Calu3 (cell line): ENCODE measurements at regions not wholly inside any gene's neighbourhood (a gene's known extent, or its start where the extent isn't known, plus 50 kb on each side); places are given as distances from the start of the nearest gene placed in this dataset.

ENCODE experiments used
- BruUV-seq: library from RNA; stranded (reverse); fragments of 400-500 nt; replicated peaks from 2 replicates; lab custom pipeline; 2021; lab: Mats Ljungman, UMichigan
- CTCF ChIA-PET: fragments of 300-600 bp; sonication (Branson Sonifier 250); formaldehyde crosslinking; loops from one replicate; lab custom pipeline; 2022; ENCODE audit warnings: antibody characterized with exemption; lab: Charles Lee
- DNase-seq: peaks from one replicate; pipeline ENCODE4 v3.0.0; 2022
- H3K27ac Mint-ChIP-seq: one replicate; pipeline ENCODE4 v1.8.0; 2022; ENCODE audit warnings: mixed read lengths; ENCODE audit not compliant: unreplicated experiment
- H3K27me3 Mint-ChIP-seq: one replicate; pipeline ENCODE4 v1.8.0; 2022; ENCODE audit warnings: mixed read lengths; ENCODE audit not compliant: unreplicated experiment
- H3K36me3 Mint-ChIP-seq: one replicate; pipeline ENCODE4 v1.8.0; 2022; ENCODE audit warnings: mild to moderate bottlenecking, moderate library complexity, mixed read lengths; ENCODE audit not compliant: insufficient read depth, unreplicated experiment
- H3K4me1 Mint-ChIP-seq: one replicate; pipeline ENCODE4 v1.8.0; 2022; ENCODE audit warnings: mild to moderate bottlenecking, low read depth, mixed read lengths; ENCODE audit not compliant: unreplicated experiment
- H3K4me3 Mint-ChIP-seq: one replicate; pipeline ENCODE4 v1.8.0; 2022; ENCODE audit warnings: mild to moderate bottlenecking, low read depth, moderate library complexity, mixed read lengths; ENCODE audit not compliant: unreplicated experiment
- H3K9me3 Mint-ChIP-seq: one replicate; pipeline ENCODE4 v1.8.0; 2022; ENCODE audit warnings: low read depth, mixed read lengths; ENCODE audit not compliant: unreplicated experiment
- intact Hi-C: fragments of 100-400 bp; cut with micrococcal nuclease; formaldehyde crosslinking; loops from one replicate; pipeline ENCODE4 v1.10.0; 2022; ENCODE audit not compliant: unreplicated experiment
- TF ChIP-seq, protein P1 (sequence below): fragments of 200-600 bp; IDR thresholded peaks from one replicate; pipeline ENCODE4 v1.8.0; 2022; ENCODE audit warnings: antibody characterized with exemption; ENCODE audit not compliant: unreplicated experiment

DNA sequence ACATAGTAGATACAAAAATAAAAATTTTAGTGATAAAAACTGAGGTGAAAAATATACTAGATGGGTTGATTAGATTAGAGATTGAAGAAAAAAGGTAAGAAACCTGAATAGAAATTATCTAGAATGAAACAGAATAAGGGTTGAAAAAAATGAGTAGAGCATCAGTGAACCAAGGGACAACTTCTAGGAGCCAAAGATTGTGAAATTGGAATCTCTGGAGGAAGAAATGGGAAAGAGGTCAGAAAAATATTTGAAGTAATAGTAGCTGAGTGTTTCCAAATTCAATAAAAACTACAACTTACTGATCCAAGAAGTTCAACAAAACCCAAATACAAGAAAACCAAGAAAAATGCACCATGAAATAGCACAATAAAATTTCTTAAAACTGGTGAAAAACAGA is 116.6 kb upstream of the STARD4 start:
- TF ChIP-seq, protein P1, sequence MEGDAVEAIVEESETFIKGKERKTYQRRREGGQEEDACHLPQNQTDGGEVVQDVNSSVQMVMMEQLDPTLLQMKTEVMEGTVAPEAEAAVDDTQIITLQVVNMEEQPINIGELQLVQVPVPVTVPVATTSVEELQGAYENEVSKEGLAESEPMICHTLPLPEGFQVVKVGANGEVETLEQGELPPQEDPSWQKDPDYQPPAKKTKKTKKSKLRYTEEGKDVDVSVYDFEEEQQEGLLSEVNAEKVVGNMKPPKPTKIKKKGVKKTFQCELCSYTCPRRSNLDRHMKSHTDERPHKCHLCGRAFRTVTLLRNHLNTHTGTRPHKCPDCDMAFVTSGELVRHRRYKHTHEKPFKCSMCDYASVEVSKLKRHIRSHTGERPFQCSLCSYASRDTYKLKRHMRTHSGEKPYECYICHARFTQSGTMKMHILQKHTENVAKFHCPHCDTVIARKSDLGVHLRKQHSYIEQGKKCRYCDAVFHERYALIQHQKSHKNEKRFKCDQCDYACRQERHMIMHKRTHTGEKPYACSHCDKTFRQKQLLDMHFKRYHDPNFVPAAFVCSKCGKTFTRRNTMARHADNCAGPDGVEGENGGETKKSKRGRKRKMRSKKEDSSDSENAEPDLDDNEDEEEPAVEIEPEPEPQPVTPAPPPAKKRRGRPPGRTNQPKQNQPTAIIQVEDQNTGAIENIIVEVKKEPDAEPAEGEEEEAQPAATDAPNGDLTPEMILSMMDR: no peak
- H3K4me3 Mint-ChIP-seq: no peak overlapping the region
- BruUV-seq: no TSS peak
- no peaks in the 10 kb centered on the region for H3K36me3 Mint-ChIP-seq
- H3K27me3 Mint-ChIP-seq: no peaks in the 10 kb centered on the region
- intact Hi-C loops: no loop called here
- CTCF ChIA-PET: no interaction called here
- peaks cover 5% of the 10 kb centered on the region for H3K9me3 Mint-ChIP-seq
- H3K27ac Mint-ChIP-seq: no peak overlapping the region
- DNase-seq: no peak
- H3K4me1 Mint-ChIP-seq: no peaks in the 10 kb centered on the region

DNA sequence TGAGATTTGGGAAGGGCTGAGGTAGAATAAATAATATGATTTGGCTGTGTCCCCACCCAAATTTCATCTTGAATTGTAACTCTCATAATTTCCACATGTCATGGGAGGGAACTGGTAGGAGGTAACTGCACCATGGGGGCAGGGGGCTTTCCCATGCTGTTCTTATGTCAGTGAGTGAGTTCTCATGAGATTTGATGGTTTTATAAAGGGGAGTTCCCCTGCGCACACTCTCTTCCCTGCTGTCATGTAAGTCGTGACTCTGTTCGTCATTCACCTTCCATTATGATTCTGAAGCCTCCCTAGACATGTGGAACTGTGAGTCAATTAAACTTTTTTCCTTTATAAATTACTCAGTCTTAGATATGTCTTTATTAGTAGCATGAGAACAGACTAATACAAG is 115.5 kb upstream of the STARD4 start:
- intact Hi-C loops: no loop called here
- H3K27ac Mint-ChIP-seq: no peak overlapping the region
- DNase-seq: no peak
- H3K4me1 Mint-ChIP-seq: no peaks in the 10 kb centered on the region
- no peaks in the 10 kb centered on the region for H3K36me3 Mint-ChIP-seq
- peaks cover 5% of the 10 kb centered on the region for H3K9me3 Mint-ChIP-seq
- no peak overlapping the region for H3K4me3 Mint-ChIP-seq
- TF ChIP-seq, protein P1: no peak
- H3K27me3 Mint-ChIP-seq: no peaks in the 10 kb centered on the region
- CTCF ChIA-PET: no interaction called here
- no TSS peak for BruUV-seq

DNA sequence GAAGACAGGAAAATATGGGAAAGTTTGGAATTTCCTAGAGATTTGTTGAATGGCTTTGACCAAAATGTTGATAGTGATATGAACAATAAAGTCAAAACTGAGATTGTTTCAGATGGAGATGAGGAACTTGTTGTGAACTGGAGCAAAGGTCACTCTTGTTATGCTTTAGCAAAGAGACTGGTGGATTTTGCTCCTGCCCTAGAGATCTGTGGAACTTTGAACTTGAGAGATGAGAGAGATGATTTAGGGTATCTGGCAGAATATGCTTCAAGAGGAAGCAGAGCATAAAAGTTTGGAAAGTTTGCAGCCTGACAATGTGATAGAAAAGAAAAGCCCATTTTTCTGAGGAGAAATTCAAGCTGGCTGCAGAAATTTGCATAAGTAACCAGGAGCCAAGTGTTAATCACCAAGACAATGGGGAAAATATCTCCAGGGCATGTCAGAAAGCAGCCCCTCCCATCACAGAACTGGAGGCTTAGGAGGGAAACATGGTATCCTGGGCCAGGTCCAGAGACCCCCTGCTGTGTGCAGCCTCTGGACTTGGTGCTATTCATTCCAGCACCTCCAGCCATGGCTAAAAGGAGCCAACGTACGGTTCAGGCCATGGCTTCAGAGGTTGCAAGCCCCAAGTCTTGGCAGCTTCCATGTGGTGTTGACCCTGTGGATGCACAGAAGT is 114.3 kb upstream of the STARD4 start:
- no peak overlapping the region for H3K4me3 Mint-ChIP-seq
- no TSS peak for BruUV-seq
- CTCF ChIA-PET: no interaction called here

DNA sequence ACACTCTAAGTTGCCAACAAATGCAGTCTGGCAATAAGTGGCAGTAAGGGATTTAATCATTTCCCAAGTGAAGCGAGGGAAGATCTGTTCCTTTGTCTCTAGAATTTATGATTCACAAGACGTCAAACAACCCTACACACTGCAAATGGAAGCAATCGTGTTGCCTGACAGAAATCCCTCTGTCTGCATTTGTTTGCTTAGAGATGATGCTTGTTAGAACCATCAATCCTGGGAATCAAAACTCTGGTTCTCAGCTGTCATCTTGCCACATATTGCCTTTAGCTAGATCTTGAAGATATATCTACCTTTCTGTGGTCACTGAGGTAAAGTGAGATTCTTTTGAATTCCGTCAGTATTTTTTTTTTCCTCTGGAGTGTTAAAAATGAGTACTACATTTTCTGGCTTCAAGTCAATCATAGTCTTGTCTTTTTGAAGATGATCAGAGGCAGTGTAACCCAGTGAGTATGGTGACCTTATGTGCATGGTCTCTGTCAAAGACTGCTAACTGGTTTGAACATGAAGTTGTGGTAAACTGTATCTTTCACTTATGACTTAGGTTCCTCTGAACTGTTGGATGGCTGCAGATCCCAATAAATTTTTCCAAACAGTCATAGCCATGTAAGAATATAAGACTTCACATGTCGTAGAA is 106.4 kb upstream of the STARD4 start:
- DNase-seq: no peak
- no TSS peak for BruUV-seq
- TF ChIP-seq, protein P1: no peak
- Mint-ChIP-seq H3K36me3 (no peaks in the 10 kb centered on the region), H3K4me3 (no peak overlapping the region), H3K9me3 (peaks cover 2% of the 10 kb centered on the region), H3K4me1 (no peaks in the 10 kb centered on the region), H3K27ac (no peak overlapping the region), H3K27me3 (no peaks in the 10 kb centered on the region)
- intact Hi-C loops: loop anchor here (5.0 kb wide), 1 partner anchor 529 kb away; no protein-coding TSS in a partner anchor
- CTCF ChIA-PET: no interaction called here

More for the DNA sequence above, 114.3 kb upstream of the STARD4 start:
- no peak for DNase-seq
- no peaks in the 10 kb centered on the region for H3K27me3 Mint-ChIP-seq
- H3K4me1 Mint-ChIP-seq: no peaks in the 10 kb centered on the region
- no peaks in the 10 kb centered on the region for H3K36me3 Mint-ChIP-seq
- TF ChIP-seq, protein P1: no peak
- peaks cover 5% of the 10 kb centered on the region for H3K9me3 Mint-ChIP-seq
- no peak overlapping the region for H3K27ac Mint-ChIP-seq
- intact Hi-C loops: no loop called here
